Limb (tissue), 2 donors: ENCODE measurements at regions not wholly inside any gene's neighbourhood (a gene's known extent, or its start where the extent isn't known, plus 50 kb on each side); places are given as distances from the start of the nearest gene placed in this dataset.
A peak's percentile ranks its signal among the peaks of the same experiment; 100 is the strongest.

ENCODE experiments used
- DNase-seq, 2 donors: peaks; one replicate each; pipeline ENCODE4 v3.0.0-alpha.2; 2016; ENCODE audit errors: extremely low spot score in 2 of 2

DNA sequence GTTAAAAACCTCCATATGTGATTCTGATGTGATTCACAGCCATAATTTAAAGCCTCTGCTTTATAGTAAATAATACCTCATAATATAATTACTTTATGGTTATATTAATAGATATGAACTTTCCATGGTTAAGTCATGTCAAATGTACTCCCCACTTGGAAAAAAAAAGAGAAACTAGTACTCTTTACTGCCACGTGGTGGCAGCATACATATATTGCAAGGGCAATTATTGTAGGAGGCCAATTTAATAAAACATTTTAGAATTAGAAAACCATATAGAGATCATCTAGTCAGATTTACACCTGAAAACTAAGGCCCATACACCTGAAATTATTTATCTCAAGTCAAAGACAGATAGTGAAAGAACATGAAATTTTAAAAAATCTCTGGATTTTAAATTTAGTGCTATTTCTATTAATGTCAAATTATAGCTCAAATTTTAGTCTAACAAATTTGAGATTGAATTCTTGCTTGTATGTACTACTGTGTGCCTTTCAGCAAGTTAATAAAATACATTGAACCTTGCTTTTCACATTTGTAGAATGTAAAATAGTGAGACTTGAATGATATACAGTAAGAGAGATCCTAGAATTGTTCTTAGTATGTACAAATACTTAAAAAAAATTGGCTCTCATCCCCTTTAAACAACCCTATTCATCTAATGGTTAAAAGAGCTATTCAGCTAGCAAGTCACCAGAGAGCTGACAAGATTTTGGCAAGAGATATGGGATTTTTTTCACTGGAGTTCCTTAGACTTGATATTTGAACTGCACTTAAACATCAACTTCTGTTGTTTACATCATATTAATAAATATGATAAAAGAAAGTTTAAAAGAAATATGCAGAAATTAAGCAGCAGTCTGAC is 603.8 kb downstream of the TLE4 start:
- peak in 1 of 2 donors; percentile 54 for DNase-seq

DNA sequence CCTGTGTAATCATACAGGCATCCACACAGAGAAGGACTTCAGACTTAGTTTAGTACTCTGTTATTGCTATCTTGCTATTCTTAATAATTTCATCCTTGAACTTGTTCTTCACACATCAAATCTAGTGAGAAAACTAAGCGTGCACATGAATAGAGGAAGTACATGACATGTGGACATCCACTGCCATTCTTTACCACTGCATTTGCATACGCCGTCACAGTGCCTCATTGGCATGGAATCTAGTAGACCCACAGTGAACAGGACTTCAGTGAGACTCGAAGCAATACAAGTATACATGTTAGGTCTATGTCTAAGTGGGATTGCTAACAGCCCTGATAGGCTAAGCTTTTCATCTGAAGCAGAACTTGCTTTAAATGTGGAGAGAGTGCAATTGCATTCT is 592.1 kb downstream of the TLE4 start:
- no peak for DNase-seq

DNA sequence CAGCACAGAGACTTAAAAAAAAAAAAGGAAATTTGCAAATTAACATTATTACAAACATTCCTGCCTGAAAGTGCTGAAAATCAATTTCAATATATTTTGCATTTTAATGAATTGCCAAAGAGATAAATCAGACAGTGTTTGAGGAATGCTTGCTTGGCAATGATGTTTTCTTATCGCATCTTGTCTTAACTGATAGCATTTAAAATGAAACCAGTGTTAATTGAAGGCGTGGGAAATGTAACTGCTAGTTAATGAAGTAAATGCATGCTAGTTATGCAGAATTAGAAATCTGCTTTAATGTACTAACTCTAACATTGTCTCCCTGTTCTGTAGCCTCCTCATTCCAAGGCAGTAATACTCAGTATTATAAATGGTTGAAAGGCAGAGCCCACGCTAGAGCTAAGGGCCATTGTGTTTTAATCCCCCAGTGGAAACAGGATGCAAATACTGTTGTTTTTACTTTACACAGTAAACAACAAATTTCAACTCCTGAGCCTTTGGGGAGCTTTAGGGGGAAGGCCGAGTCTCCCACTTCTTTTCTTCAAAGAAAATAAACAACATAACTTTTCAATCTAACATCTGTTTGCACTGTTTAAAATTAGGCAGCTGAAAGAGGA is 586.9 kb downstream of the TLE4 start:
- no peak for DNase-seq

DNA sequence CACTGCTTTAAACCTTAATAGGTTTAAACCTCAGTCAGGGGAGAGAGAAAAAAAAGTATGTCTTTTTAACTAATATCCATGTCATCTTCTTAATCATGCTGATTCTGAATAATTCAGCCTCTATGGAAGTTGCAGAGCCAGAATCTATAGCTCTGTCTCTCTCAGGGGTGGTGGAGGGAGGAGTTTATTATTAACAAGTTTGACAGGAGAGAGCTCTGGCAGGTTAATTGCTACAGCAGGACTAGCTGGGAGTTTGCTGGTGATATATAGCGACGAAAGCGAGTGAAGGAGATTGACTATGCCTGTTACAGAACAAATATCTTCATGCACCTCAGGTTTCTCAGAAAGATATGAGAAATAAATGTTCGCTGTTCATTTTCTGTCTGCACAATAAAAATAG is 586.4 kb downstream of the TLE4 start:
- DNase-seq: no peak

DNA sequence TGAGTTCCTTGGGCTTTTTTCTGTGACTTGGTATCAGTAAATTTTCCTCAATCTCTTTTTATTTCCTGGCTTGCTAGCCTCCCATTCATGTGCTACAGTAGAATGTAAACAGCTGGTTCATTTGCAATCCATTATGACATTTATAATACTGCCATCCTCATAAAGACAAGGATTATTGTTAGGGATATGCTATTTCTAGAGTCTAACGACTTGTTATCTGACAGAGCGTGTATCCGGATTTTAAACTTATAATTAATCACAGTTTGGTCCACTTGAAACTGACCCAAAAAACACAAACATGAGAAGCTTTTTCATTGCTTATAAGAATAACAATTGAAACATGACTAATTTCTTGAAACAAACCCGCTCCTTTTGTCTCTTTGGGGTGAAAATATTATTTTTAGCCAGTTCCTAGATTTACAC is 585.8 kb downstream of the TLE4 start:
- DNase-seq: no peak

DNA sequence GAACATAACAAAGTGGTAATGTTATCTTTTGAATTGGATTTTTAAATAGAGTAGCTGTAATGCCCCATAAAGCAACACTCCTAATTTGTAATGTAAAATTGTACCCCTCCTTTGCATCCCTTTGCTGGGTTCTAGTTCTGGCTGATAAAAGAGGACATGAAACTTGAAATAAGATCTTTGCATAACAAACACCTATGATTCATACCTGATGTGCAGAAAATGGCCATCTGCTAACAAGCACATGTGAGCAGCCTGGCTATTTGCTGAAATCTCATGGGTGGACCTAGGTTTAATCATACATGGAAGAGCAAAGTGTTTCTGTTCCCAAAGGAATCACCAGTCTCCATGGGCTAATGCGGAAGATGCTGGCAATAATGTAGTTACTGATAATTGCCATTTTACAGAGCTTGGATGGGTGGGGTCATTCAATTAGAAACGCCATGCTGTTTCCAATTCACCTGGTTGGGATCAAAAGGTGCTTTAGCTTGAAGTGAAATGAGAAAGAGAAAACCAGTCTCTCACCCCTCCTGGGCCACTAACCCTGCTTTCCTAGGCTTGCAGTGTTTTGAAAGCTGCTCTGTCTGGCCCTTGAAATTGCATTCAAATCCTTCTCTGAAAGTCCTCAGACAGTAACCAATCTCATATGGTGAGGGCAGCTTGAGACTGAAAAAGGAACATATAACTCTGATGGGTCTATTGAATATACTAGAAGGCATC is 585.1 kb downstream of the TLE4 start:
- DNase-seq: no peak

DNA sequence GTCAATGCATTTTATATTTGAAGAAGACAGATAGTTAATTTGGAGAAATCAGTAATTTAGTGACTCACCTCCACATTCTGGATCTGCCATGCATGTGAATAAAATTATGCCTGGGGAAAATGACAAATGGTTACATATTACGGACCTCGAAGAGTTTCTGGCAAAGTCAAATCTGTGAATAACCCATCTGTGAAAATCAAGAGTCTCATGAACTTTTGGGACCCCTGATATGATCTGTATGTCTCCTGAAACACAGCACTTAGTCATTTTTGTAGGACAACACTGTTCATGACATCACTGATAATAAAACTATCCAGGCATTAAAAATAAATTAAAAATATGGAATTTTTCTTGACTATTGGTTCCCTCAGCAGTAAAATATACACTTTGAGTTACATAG is 584.5 kb downstream of the TLE4 start:
- no peak for DNase-seq

DNA sequence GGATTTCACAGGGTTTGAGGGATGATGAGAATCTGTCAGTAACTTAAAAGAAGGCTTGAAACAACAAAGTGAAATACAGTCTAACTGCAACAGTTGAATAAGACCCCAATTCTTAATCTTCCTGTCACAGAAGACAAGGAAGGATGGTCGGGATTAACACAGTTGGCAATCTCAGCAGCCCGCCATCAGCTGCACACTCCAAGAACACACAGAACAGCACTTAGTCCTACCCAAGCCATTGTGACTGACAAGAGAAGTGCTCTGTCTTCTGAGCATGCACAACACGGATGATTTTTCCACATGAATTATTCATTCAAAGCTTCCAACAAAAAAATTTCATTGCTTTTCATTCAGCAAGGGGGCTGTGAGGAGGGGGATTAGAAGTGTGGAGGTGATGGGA is 576.1 kb downstream of the TLE4 start:
- DNase-seq: no peak

DNA sequence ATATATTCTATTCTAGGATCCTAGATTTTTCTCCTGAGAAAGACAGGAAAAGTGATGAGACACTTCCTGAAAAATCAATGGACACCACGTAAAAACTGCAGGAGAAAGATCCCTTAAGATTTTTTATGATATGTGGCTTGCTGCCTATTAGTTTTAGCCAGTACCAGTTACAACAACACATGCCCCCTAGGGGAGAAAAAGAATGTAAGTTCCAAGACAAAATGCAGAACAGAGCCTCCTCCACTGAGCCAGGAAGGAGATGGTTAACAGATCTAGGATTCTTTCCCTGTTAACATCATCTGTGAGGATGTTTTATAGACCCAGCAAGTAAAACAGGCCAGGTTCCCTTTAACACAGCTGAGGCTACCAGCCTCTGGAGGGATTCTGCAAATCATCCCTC is 574.7 kb downstream of the TLE4 start:
- DNase-seq: no peak

DNA sequence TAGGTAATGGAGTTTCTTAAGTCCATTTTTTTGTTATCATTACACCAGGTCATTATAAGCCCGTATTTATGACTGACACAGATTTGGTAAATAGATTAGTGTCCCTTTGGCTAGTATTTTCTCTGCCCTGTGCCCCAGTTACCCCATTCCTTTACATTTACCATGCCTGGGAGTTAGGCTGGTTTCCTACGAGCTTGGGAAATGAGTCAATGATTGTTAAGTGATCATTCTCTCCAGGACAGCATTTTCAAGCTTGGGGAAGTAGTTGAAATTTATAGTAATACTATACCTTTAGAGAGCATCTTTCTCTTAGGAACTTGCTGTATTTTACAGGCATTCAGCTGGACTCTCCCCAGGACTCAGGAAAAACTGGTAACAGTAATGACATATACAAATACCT is 573.1 kb downstream of the TLE4 start:
- DNase-seq: no peak

DNA sequence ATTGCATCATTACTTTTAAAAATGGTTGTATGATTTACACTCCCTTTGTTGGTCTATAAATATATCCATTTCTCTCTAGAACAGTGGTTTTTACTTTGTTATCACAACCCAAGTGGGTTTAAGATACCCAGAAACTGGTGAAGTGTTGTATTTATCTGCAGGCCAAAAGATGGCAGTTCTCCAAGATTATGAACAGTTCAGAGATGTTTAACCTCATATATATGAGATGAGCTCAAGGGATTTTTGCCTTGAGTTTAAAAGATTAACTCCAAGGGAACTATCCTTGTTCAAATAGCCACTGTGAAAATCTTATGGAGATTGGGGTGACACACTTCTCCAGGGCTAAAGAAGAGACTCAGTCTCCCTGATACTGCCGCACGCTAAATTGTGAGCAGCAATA is 572.6 kb downstream of the TLE4 start:
- DNase-seq: no peak

DNA sequence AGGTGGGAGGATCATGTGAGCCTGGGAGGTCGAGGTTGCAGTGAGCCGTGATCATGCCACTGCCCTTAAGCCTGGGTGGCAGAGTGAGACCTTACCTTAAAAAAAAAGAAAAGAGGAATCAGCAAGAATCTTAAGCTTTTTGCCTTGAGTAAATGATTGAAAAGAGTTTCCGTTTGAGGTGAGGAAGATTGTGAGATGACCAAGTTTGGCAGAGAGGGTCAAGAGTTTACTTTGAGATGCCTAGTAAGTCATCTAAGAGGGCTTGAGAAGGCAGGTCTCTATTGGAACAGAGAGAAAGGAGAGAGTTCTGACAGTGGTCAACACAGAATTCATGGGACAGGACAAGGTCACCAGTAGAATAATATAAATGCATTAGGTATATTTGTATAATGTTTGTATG is 572.1 kb downstream of the TLE4 start:
- no peak for DNase-seq

DNA sequence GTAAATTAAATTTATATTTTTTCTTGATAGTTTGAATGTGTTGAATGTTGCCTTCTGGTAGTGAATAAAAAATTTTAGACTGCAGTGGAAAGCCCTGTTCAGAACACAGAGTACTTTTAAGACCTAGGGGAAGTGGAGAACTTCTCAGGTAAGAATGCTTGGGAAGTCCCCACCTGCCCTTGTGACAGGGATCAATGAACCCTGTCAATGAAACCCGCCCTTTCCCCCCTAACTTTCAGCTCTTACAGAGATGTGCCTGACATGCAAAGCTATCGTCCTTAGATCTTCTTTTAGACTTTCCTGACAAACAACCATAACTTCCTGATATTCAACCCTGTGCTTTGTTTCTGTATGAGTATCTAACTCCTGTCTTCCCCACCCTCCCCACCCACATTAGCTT is 562.7 kb downstream of the TLE4 start:
- no peak for DNase-seq

DNA sequence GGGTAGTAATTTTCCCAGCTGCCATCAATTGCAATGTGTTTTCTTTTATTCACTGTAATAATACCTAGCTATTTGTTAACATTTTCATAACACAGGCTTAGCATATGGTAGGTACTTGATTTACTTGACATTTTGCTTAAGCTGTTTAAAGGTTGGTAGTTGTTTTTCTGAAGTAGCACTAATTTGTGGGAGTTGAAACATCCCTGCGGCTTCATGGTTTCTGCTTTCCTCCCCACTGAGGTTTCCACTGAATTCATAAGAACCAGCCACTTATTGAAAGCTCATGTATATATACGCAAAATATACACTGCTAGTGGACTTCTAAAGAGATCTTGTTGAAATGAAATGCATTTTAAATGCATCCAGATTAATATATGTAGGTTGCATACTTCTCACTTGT is 559.9 kb downstream of the TLE4 start:
- DNase-seq: no peak

DNA sequence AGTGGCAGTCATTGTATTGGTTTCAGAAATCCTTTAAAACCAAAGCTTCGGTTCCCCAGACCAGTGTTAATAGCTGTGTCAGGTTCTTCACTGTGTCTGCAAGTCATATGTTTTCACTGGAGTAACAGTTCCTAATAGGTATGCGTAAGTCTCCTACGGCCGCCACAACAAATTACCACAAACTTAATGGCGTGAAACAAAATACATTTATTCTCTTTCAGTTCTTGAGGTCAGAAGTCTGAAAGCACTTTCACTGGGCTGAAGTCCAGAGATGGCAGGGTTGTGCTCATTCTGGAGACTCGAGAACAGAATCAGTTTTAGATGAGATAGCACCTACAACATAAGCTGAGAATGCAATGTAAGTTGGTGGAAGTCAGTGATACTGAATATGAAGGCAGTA is 556.2 kb downstream of the TLE4 start:
- DNase-seq: no peak

DNA sequence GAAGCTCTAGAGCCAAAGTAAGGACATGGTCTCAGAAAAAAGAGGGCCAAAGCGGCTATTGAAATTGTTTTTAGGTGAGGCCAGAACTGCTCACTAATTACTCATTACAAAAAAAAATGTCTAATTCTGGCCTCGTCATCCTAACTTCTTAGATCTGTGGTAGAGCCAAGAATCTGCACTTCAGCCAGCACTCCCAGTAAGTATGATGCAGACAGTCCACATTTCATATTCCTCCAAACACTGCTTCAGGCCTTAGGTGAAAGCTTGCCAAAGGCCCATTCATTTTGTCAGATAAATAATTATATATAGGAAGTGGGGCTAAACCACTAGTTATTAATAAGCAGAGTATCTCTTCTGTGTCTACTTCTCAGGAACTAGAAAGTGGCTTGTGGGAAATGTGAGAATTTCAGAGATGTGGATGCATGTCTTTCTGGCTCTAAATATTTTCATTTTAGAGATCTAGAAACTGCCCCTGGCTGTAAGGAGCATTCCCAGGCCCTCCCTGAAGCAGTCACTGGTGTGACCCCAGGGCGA is 554.0 kb downstream of the TLE4 start:
- no peak for DNase-seq

DNA sequence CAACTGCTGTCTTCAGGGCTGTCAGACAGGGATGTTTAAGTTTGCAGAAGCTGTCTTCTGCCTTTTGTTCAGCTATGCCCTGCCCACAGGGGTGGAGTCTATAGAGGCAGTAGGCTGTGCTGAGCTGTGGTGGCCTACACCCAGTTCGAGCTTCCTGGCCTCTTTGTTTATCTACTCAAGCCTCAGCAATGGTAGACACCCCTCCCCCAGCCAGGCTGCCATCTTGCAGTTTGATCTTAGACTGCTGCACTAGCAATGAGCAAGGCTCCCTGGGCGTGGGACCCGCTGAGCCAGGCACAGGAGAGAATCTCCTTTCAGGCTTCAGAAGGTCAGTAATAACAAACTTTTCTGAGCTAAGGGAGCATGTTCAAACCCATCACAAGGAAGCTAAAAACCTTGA is 545.3 kb downstream of the TLE4 start:
- no peak for DNase-seq

DNA sequence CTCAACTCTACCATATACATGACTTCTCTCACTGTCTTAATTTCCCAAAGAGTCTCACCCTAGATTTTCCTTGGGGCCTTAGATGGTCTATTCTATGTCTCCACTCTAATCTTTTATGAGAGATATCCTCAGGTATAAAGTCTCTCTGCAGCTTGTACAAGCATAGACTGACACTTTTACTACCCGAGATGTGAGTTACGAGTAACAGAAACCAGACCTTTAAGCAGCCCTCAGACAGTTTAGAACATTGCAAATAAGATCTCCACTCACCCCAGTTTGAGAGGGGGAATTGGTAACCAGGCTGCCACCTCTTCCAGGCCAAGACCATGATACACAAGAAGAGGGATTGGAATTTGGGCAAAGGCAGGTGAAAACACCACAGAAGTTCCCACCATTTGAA is 542.5 kb downstream of the TLE4 start:
- no peak for DNase-seq

DNA sequence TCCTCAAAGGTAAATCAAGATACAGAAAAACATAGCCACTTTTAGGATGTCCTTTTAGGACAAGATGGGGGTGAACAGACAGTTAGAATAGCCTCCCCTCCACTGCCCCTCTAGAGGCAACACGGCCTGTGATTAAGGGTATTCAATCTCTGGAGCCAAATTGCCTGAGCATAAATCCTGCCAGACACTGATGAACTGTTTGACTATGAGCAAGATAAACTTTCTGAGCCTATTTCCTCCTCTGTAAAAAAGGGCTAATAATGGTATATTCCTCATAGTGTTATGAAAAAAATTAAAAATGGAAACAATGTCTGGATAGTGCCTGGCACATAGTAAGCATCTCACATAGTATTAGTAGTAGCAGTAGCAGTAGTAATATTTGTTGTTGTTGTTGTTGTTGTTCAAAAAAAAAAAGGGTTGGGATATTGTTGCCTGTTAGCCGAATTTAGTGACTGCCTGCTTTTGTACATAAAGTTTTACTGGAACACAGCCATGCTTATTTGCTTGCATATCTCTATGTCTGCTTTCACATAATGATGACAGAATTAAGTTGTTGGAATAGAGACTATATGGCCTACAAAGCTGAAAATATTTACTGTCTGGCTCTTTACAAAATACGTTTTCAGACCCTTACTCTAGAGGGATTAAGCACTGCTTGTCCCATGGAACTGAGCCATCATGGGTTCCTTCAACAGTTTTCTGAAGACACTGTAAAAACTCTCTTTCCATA is 536.3 kb downstream of the TLE4 start:
- no peak for DNase-seq

DNA sequence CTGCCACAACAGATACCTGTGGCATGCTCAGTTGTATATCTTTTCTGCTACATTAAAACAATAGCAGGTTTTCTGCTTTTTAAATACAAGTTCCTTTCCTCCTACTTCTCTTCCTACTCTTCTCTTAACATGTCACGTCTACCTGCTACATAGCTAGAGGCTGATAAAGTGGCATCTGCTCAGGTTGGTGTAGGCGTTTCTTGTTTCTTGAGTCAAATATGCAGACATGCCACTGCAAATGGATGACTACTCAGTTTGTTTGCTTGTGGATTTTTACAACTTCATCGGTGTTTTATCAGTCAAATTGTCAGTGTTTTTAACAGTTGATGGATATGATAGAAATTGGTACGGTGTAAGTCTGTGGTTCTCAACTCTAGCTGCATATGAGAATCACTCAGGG is 525.7 kb downstream of the TLE4 start:
- DNase-seq: no peak

DNA sequence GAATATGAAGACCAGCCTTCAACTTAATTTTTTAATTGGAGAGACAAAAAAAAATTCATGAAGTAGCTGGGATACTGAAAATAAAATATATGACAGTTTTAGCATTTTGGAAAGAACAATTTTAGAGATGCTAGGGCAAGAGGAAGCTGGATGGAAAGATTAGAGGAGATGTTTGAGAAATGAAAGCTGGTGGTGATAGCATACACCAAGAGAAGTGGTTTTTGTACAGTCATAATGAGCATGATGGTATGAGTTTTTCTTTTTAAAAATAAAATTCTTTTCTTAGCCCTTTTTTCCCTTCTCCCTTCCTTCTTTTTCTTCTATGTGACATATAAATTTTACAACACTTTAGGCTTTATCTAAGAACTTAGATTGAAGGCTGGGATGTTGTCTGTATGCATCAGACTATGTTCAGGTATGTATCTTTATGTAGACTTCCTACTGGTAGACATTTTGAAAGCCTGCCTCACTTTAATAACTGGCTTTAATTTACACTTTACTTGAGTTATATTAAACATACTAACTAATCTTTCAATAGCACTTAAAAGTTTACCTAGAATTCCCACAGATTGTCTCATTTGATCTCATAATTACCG is 522.5 kb downstream of the TLE4 start:
- no peak for DNase-seq
